ENCODE measurements at regions not wholly inside any gene's neighbourhood (a gene's known extent, or its start where the extent isn't known, plus 50 kb on each side); places are given as distances from the start of the nearest gene placed in this dataset.

DNA sequence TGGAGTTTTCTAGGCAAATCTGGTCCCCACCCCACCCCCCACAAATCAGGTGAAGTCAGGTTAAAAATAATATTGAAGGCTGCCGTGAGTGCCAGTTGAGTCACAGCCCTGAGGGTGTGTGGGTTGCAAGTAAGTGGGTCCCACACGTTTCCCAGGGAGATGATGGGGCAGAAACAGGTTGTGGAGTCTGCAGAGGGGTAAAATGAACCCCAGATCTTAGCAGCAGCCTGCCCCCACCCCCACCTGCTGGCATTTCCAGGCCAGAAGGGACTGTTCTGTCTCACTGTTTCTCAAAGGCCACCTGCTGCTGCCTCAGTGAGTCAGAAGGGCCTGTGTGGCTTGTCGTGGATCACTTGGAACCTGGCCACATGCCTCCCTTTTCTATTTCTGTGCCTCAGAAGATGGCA, 59.8 kb upstream of the SMNDC1 start:
- TF ChIP-seq, protein P1, sequence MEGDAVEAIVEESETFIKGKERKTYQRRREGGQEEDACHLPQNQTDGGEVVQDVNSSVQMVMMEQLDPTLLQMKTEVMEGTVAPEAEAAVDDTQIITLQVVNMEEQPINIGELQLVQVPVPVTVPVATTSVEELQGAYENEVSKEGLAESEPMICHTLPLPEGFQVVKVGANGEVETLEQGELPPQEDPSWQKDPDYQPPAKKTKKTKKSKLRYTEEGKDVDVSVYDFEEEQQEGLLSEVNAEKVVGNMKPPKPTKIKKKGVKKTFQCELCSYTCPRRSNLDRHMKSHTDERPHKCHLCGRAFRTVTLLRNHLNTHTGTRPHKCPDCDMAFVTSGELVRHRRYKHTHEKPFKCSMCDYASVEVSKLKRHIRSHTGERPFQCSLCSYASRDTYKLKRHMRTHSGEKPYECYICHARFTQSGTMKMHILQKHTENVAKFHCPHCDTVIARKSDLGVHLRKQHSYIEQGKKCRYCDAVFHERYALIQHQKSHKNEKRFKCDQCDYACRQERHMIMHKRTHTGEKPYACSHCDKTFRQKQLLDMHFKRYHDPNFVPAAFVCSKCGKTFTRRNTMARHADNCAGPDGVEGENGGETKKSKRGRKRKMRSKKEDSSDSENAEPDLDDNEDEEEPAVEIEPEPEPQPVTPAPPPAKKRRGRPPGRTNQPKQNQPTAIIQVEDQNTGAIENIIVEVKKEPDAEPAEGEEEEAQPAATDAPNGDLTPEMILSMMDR (IDR thresholded peaks at IDR 0.05; ENCODE audit: insufficient read depth, low read length, poor library complexity, severe bottlenecking): no peak
- no peak for TF ChIP-seq EZH2phosphoT487 (conservative IDR thresholded peaks at IDR 0.05; ENCODE audit: low read length)
